Neural crest cell (in vitro differentiated cells): ENCODE measurements at regions not wholly inside any gene's neighbourhood (a gene's known extent, or its start where the extent isn't known, plus 50 kb on each side); places are given as distances from the start of the nearest gene placed in this dataset.

Experiments used
- DNase-seq: peaks from one replicate; pipeline ENCODE4 v3.0.0; 2021; ENCODE audit warnings: low read depth, mixed read lengths, low spot score
- H3K27ac Mint-ChIP-seq: one replicate; pipeline ENCODE4 v1.8.0; 2021; ENCODE audit warnings: mild to moderate bottlenecking, mixed read lengths; ENCODE audit not compliant: unreplicated experiment
- H3K27me3 Mint-ChIP-seq: 2 replicates; pipeline ENCODE4 v1.8.0; 2021; ENCODE audit warnings: low read depth, mild to moderate bottlenecking, mixed read lengths
- H3K36me3 Mint-ChIP-seq: 2 replicates; pipeline ENCODE4 v1.8.0; 2021; ENCODE audit warnings: low read depth, mild to moderate bottlenecking, mixed read lengths
- H3K4me1 Mint-ChIP-seq: 2 replicates; pipeline ENCODE4 v1.8.0; 2021; ENCODE audit warnings: mixed read lengths
- H3K4me3 Mint-ChIP-seq: one replicate; pipeline ENCODE4 v1.8.0; 2021; ENCODE audit warnings: mild to moderate bottlenecking, mixed read lengths
- H3K9me3 Mint-ChIP-seq: 2 replicates; pipeline ENCODE4 v1.8.0; 2021; ENCODE audit warnings: mixed read lengths
- CTCF ChIP-seq: fragments of 200-600 bp; sonication (generic); conservative IDR thresholded peaks from 2 replicates; pipeline ENCODE4 v1.5.0; 2021; ENCODE audit warnings: antibody characterized with exemption, mild to moderate bottlenecking

- Mint-ChIP-seq H3K9me3 (peaks cover 8% of the 10 kb centered on the region), H3K4me1 (no peaks in the 10 kb centered on the region), H3K36me3 (no peaks in the 10 kb centered on the region), H3K27me3 (no peaks in the 10 kb centered on the region), H3K27ac (no peak overlapping the region), H3K4me3 (no peak overlapping the region)
- no peak for DNase-seq
- no peak for TF ChIP-seq CTCF
These were observed 2619.6 kb downstream of the PCDH7 start for GRCh38 chr4:33339762-33340161.

GRCh38 chr4:33340168-33340567, 2620.0 kb downstream of the PCDH7 start:
- no peak for TF ChIP-seq CTCF
- no peak for DNase-seq
- no peaks in the 10 kb centered on the region for H3K36me3 Mint-ChIP-seq
- H3K4me1 Mint-ChIP-seq, result no peaks in the 10 kb centered on the region
- H3K27ac Mint-ChIP-seq, result no peak overlapping the region
- H3K4me3 Mint-ChIP-seq, result no peak overlapping the region
- no peaks in the 10 kb centered on the region for H3K27me3 Mint-ChIP-seq
- peaks cover 8% of the 10 kb centered on the region for H3K9me3 Mint-ChIP-seq

GRCh38 chr4:33349376-33349775, 2629.2 kb downstream of the PCDH7 start:
- no peaks in the 10 kb centered on the region for H3K27me3 Mint-ChIP-seq
- H3K4me3 Mint-ChIP-seq, result no peak overlapping the region
- H3K4me1 Mint-ChIP-seq, result no peaks in the 10 kb centered on the region
- DNase-seq, result no peak
- TF ChIP-seq CTCF, result no peak
- H3K9me3 Mint-ChIP-seq, result no peaks in the 10 kb centered on the region
- H3K36me3 Mint-ChIP-seq, result no peaks in the 10 kb centered on the region
- no peak overlapping the region for H3K27ac Mint-ChIP-seq

DNA sequence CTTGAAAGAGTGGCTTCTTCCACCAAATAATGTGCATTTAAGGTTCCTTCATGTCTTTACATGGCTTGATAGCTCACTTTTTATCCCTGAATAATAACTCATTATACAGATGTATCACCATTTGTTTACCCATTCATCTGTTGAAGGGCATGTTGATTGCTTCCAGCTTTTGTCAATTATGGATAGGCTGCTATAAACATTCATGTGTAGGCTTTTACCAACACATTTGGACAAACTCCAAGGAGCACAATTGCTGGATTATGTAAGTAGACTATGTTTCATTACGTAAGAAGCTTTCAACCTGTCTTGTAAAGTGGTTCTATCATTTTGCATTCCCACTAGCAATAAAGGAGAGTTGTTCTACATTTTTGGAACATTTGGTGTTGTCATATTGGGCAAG, 2637.0 kb downstream of the PCDH7 start:
- Mint-ChIP-seq H3K27ac (no peak overlapping the region), H3K36me3 (no peaks in the 10 kb centered on the region), H3K4me1 (no peaks in the 10 kb centered on the region), H3K4me3 (no peak overlapping the region), H3K9me3 (peaks cover 5% of the 10 kb centered on the region), H3K27me3 (no peaks in the 10 kb centered on the region)
- no peak for DNase-seq
- no peak for TF ChIP-seq CTCF

DNA sequence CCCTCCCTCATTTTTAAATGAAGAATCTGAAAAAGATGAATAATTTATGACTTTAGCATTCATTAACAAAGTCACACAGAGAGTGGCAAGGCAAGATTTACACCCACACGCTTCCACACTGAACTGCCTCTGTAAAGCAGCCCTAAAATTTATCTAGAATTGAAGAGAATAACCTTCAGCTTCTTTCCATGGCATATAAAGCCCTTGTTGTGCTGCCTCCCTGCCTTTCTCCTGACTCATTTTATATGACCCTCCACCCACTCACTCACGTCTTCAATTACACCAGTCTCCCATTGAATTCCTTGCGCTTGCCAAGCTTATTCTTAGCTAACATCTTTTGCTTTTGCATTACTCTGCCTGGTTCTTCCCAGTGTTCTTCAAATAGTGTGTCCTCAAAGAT, 2649.3 kb downstream of the PCDH7 start:
- peaks cover 7% of the 10 kb centered on the region for H3K36me3 Mint-ChIP-seq
- H3K4me1 Mint-ChIP-seq, result peaks cover 5% of the 10 kb centered on the region
- no peaks in the 10 kb centered on the region for H3K27me3 Mint-ChIP-seq
- DNase-seq, result no peak
- no peak for TF ChIP-seq CTCF
- no peak overlapping the region for H3K27ac Mint-ChIP-seq
- H3K9me3 Mint-ChIP-seq, result peaks cover 15% of the 10 kb centered on the region
- H3K4me3 Mint-ChIP-seq, result no peak overlapping the region

GRCh38 chr4:33381816-33382215, 2661.6 kb downstream of the PCDH7 start:
- DNase-seq, result no peak
- Mint-ChIP-seq H3K9me3 (peaks cover 9% of the 10 kb centered on the region), H3K27ac (no peak overlapping the region)

More at GRCh38 chr4:33381816-33382215, 2661.6 kb downstream of the PCDH7 start:
- Mint-ChIP-seq H3K4me3 (no peak overlapping the region), H3K27me3 (no peaks in the 10 kb centered on the region), H3K36me3 (no peaks in the 10 kb centered on the region), H3K4me1 (no peaks in the 10 kb centered on the region)
- TF ChIP-seq CTCF, result no peak
